IPS-11a (cell line): ENCODE measurements at regions not wholly inside any gene's neighbourhood (a gene's known extent, or its start where the extent isn't known, plus 50 kb on each side); places are given as distances from the start of the nearest gene placed in this dataset.
"Not testable (repeated sequence)": the region's sequence is repeated elsewhere in the genome, so short reads cannot be mapped to it uniquely, and the experiment has no call there.

ENCODE experiments used
- H3K4me3 ChIP-seq: one replicate; pipeline ENCODE4 v1.5.1; 2013; ENCODE audit warnings: low read depth, low read length, control low read depth

GRCh38 chr7:153185936-153186335 is 426.4 kb downstream of the ACTR3B start:
- no peak overlapping the region for H3K4me3 ChIP-seq

- no peak overlapping the region for H3K4me3 ChIP-seq
These were observed 428.6 kb downstream of the ACTR3B start for GRCh38 chr7:153188161-153188560.

GRCh38 chr7:153188630-153189029 is 429.1 kb downstream of the ACTR3B start:
- H3K4me3 ChIP-seq: no peak overlapping the region

- H3K4me3 ChIP-seq: no peak overlapping the region
These were observed 430.9 kb downstream of the ACTR3B start for GRCh38 chr7:153190452-153190851.

GRCh38 chr7:153190986-153191385 is 431.4 kb downstream of the ACTR3B start:
- H3K4me3 ChIP-seq: no peak overlapping the region

GRCh38 chr7:153193144-153193595 is 433.6 kb downstream of the ACTR3B start:
- H3K4me3 ChIP-seq: no peak overlapping the region

- H3K4me3 ChIP-seq: no peak overlapping the region
These were observed 457.5 kb downstream of the ACTR3B start for GRCh38 chr7:153217032-153217431.

- H3K4me3 ChIP-seq: no peak overlapping the region
These were observed 465.3 kb downstream of the ACTR3B start for GRCh38 chr7:153224890-153225289.

GRCh38 chr7:153245136-153245535 is 485.6 kb downstream of the ACTR3B start:
- H3K4me3 ChIP-seq: not testable (repeated sequence)

- H3K4me3 ChIP-seq: no peak overlapping the region
These were observed 486.3 kb downstream of the ACTR3B start for GRCh38 chr7:153245809-153246208.

GRCh38 chr7:153247926-153248325 is 488.4 kb downstream of the ACTR3B start:
- no peak overlapping the region for H3K4me3 ChIP-seq

- H3K4me3 ChIP-seq: no peak overlapping the region
These were observed 499.1 kb downstream of the ACTR3B start for GRCh38 chr7:153258686-153259085.

- H3K4me3 ChIP-seq: no peak overlapping the region
These were observed 516.8 kb downstream of the ACTR3B start for GRCh38 chr7:153276394-153276793.

GRCh38 chr7:153286763-153287162 is 527.2 kb downstream of the ACTR3B start:
- no peak overlapping the region for H3K4me3 ChIP-seq

- no peak overlapping the region for H3K4me3 ChIP-seq
These were observed 530.5 kb downstream of the ACTR3B start for GRCh38 chr7:153290066-153290465.

GRCh38 chr7:153297141-153297540 is 537.6 kb downstream of the ACTR3B start:
- no peak overlapping the region for H3K4me3 ChIP-seq

- no peak overlapping the region for H3K4me3 ChIP-seq
These were observed 542.4 kb downstream of the ACTR3B start for GRCh38 chr7:153301936-153302335.

- no peak overlapping the region for H3K4me3 ChIP-seq
These were observed 560.5 kb downstream of the ACTR3B start for GRCh38 chr7:153320005-153320404.

- H3K4me3 ChIP-seq: no peak overlapping the region
These were observed 561.1 kb downstream of the ACTR3B start for GRCh38 chr7:153320681-153321080.

- no peak overlapping the region for H3K4me3 ChIP-seq
These were observed 563.4 kb downstream of the ACTR3B start for GRCh38 chr7:153322991-153323390.

GRCh38 chr7:153324094-153324493 is 564.5 kb downstream of the ACTR3B start:
- H3K4me3 ChIP-seq: no peak overlapping the region

- H3K4me3 ChIP-seq: no peak overlapping the region
These were observed 568.1 kb downstream of the ACTR3B start for GRCh38 chr7:153327683-153328082.

GRCh38 chr7:153331427-153331826 is 571.9 kb downstream of the ACTR3B start:
- H3K4me3 ChIP-seq: no peak overlapping the region

- H3K4me3 ChIP-seq: no peak overlapping the region
These were observed 594.5 kb downstream of the ACTR3B start for GRCh38 chr7:153354071-153354470.
